Adipocyte (in vitro differentiated cells): ENCODE measurements at regions not wholly inside any gene's neighbourhood (a gene's known extent, or its start where the extent isn't known, plus 50 kb on each side); places are given as distances from the start of the nearest gene placed in this dataset.
A peak's percentile ranks its signal among the peaks of the same experiment; 100 is the strongest.

Experiments used
- DNase-seq: peaks from one replicate; pipeline ENCODE4 v3.0.0-alpha.2; 2015; ENCODE audit warnings: low read depth
- H3K27me3 ChIP-seq: replicated peaks from 2 replicates; pipeline ENCODE4 v1.7.0; 2013; ENCODE audit warnings: mild to moderate bottlenecking, low read length, moderate library complexity; ENCODE audit not compliant: control insufficient read depth, insufficient read depth
- H3K36me3 ChIP-seq: 2 replicates; pipeline ENCODE4 v1.7.0; 2013; ENCODE audit warnings: low read length, mild to moderate bottlenecking, moderate library complexity; ENCODE audit not compliant: control insufficient read depth, insufficient read depth, severe bottlenecking
- H3K4me1 ChIP-seq: 2 replicates; pipeline ENCODE4 v1.7.0; 2013; ENCODE audit warnings: mild to moderate bottlenecking, low read length, moderate library complexity; ENCODE audit not compliant: control insufficient read depth, insufficient read depth
- H3K4me3 ChIP-seq: 2 replicates; pipeline ENCODE4 v1.7.0; 2013; ENCODE audit warnings: mild to moderate bottlenecking, low read length, moderate library complexity
- H3K9ac ChIP-seq: 2 replicates; pipeline ENCODE4 v1.7.0; 2013; ENCODE audit warnings: mild to moderate bottlenecking, low read length, moderate library complexity
- H3K9me3 ChIP-seq: 2 replicates; pipeline ENCODE4 v1.7.0; 2013; ENCODE audit warnings: mild to moderate bottlenecking, low read length, moderate library complexity; ENCODE audit not compliant: control insufficient read depth

DNA sequence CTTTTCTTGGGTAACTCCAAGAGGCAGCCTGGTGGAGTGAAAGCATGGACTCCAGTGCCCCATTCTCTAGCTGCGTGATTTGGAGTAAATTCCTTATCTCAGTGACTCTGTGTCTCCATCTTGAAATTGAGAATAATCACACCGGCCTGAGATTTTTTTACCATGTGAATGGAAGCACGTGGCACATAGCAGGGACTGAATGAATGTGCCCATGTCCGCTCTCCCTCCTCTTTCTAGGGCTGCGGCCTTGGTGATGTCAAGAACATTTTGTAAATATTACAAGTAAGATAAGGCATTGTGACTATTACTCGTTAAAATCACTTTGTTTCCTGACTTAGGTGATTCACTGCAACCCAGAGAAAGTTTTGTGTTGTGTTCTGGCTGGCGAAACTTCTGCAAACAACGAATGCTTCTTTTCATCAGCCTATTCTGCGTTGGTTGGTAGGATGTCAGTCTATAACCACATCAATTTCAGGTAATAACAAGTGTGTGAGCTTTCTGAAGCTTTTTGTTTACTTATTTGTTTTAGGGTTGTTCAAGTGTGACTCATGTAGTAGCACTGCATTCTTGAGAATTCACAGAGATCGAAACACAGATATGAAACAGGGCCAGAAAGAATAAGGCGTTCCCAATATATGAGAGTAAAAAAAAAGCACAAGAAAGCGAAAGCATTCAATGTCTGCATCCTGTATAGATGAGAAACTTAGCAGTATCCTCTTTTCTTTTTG lies 135.7 kb upstream of the SLC45A1 start:
- DNase-seq, result peak; percentile 37

DNA sequence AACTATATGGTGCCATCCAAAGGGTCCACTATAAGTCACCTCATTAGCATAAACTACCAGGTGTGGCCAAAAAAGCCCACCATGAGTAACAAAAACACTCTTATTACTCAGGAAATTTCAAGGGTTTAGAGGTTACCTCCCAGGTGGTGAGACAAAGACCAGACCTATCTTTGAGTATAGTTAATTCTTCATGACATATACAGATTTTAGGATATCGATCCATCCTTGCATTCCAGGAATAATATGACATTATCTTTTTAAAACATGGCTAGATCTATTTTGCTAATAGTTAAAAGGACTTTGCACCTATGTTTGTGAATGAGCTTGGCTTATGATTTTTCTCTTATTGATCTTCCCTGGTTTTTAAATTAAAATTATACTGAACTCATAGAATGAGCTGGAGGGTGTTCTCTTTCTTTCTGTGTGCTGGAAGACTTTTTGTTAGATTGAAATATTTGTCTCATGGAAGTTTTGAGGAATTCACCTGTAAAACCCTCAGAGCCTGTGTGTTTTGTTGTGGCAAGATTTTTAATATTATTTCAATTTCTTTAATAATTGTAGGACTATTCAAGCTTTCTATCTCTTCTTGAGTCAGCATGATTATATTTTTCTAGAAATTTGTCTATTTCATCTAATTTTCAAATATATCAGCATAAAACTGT lies 138.7 kb upstream of the SLC45A1 start:
- no peaks in the 10 kb centered on the region for H3K27me3 ChIP-seq
- H3K4me1 ChIP-seq, result peaks cover 6% of the 10 kb centered on the region
- H3K36me3 ChIP-seq, result no peaks in the 10 kb centered on the region
- peaks cover 16% of the 10 kb centered on the region for H3K9me3 ChIP-seq
- no peak overlapping the region for H3K9ac ChIP-seq
- peak overlapping the region; percentile 5 for H3K4me3 ChIP-seq
- DNase-seq, result no peak

More for the DNA sequence above, 135.7 kb upstream of the SLC45A1 start:
- no peaks in the 10 kb centered on the region for H3K36me3 ChIP-seq
- no peaks in the 10 kb centered on the region for H3K27me3 ChIP-seq
- H3K4me3 ChIP-seq, result no peak overlapping the region
- H3K4me1 ChIP-seq, result no peaks in the 10 kb centered on the region
- peaks cover 16% of the 10 kb centered on the region for H3K9me3 ChIP-seq
- H3K9ac ChIP-seq, result no peak overlapping the region

DNA sequence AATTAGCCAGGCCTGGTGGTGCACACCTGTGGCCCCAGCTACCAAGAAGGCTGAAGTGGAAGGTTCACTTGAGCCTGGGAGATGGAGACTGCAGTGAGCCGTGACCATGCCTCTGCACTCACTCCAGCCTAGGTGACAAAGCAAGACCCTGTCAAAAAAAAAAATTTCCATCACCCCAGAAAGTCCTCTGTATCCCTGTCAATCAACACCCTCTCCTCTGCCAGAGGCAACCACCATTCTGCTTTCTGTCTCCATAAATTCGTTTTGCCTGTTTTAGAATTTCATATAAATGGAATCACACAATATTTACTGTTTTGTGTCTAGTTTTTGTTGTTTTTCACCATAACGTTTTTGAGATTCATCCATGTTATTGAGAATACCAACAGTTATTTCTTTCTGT lies 141.6 kb upstream of the SLC45A1 start:
- no peak for DNase-seq
- H3K9me3 ChIP-seq, result peaks cover 16% of the 10 kb centered on the region
- H3K27me3 ChIP-seq, result no peaks in the 10 kb centered on the region
- H3K36me3 ChIP-seq, result no peaks in the 10 kb centered on the region
- H3K9ac ChIP-seq, result no peak overlapping the region
- no peak overlapping the region for H3K4me3 ChIP-seq
- peaks cover 8% of the 10 kb centered on the region for H3K4me1 ChIP-seq

DNA sequence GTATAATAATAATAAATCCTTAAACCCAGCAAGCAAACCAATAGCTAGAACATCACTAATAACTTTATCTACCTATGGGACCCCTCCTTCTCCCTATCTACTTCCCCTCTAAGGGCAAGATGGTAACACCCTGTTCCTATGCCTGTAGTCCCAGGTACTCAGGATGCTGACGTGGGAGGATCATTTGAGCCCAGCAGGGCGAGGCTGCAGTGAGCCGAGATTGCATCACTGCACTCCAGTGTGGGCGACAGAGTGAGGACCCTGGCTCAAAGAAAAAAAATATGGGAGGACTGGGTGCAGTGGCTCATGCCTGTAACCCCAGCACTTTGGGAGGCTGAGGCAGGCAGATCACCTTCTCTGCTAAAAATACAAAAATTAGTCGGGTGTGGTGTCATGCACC lies 143.1 kb upstream of the SLC45A1 start:
- H3K9ac ChIP-seq, result no peak overlapping the region
- no peak overlapping the region for H3K4me3 ChIP-seq
- no peaks in the 10 kb centered on the region for H3K27me3 ChIP-seq
- no peaks in the 10 kb centered on the region for H3K36me3 ChIP-seq
- H3K4me1 ChIP-seq, result peaks cover 11% of the 10 kb centered on the region
- peaks cover 15% of the 10 kb centered on the region for H3K9me3 ChIP-seq
- no peak for DNase-seq

DNA sequence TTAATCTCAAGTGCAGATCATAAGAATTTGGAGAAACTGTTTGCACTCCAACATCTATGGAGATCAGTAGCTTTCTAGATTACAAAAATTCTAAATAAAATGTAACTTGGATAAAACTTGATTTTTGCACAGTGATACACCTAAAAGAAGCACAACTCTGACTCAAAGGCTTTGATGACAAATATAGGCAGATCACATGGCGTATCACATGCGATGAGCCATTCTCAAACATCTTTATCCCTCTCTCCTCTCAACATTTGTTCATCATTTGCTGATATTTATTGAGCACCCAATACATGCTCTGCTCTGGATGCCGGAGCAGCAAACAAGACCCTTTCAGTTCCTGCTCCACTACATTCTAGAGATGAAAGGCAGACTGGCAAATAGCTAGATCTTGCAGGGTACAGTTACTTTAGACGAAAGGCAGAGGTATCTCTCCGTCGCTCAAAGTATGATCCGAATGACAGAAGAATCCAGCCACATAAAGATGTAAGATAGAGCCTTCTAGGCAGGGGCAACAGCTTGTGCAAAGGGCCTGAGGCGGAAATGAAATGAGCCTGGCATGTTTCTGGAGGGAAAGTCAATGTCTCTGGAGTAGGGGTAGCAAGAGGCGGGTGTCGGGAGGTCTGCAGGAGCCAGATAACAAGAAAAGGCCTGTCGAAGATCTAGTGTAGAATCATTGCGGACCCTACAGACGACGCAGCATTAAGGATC lies 145.8 kb upstream of the ERRFI1 start:
- Histone ChIP-seq H3K36me3 (no peaks in the 10 kb centered on the region), H3K4me3 (no peak overlapping the region), H3K27me3 (no peaks in the 10 kb centered on the region), H3K9ac (no peak overlapping the region), H3K9me3 (no peaks in the 10 kb centered on the region), H3K4me1 (peaks cover 21% of the 10 kb centered on the region)
- DNase-seq, result no peak

DNA sequence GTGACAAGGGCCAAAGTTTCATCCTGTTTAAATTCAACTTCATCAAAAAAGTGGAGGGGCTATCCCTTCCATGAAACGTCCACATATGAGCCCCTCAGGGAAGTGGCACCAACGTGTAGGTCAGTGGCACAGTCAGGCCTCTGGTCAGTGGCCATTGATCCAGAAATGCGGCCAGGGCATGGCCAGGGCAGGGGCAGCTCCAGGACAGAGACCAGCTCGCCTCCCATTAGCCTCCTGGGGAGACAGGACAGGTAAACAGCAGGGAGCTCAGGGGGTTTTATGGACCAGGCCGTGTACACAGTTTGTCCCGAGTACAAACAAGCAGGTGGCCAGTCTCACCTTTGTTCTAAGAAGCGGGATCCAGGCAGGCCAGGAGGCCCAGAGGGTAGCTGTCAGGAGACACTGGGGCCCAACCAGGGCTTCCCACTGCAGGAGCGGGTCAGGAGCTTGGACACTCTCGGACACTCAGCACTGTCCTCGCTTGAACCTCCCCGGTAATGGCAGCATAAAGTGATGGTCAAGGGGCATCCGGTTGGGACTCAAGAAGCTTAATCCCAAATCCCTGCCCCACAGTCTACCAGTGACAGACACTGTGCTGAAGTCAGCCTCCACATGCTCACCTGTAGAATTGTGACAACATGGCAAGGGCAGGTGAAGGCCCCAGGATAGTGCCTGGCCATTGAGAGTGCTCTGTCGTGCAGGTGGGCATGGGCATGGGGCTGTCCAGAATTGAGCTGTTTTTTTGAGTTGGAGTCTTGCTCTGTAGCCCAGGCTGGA lies 144.1 kb upstream of the ERRFI1 start:
- Histone ChIP-seq H3K9me3 (no peaks in the 10 kb centered on the region), H3K27me3 (no peaks in the 10 kb centered on the region), H3K36me3 (no peaks in the 10 kb centered on the region), H3K4me3 (no peak overlapping the region), H3K9ac (peak overlapping the region; percentile 23), H3K4me1 (peaks cover 31% of the 10 kb centered on the region)
- DNase-seq, result no peak

DNA sequence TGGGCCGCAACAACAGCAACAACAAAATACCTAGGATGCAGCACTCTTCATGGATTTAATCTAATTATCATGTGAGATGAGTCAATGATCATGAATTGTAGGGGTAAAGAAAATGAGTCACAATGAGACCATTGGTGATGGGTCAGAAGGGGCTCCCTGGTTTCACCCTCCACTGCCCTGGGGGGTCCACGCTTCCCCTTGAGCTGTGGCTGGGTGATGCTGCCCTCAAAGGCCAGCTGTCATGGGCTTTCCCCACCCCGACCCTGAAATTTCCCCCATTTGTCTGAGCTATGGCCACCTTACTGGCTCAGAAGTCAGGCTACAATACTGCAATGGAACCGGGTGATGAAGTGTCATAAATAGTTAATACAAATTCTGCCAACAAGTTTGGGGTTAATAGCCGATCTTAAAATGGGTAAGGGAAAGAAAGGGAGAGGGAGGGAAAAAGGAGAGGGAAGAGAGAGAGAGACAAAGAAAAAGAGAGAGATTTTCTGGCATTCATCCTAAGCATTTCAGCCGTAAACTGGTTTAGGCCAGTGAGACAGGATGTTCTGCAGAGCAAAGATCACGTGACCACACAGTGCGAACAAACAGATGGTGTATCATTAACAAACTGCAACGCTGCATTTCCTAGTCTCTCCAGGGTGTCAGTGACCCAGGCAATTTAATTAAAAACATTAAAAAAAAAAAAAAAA lies 143.4 kb upstream of the ERRFI1 start:
- no peaks in the 10 kb centered on the region for H3K36me3 ChIP-seq
- no peaks in the 10 kb centered on the region for H3K27me3 ChIP-seq
- no peak overlapping the region for H3K4me3 ChIP-seq
- H3K4me1 ChIP-seq, result peaks cover 28% of the 10 kb centered on the region
- H3K9ac ChIP-seq, result peak overlapping the region; percentile 23
- no peaks in the 10 kb centered on the region for H3K9me3 ChIP-seq
- peak; percentile 35 for DNase-seq

DNA sequence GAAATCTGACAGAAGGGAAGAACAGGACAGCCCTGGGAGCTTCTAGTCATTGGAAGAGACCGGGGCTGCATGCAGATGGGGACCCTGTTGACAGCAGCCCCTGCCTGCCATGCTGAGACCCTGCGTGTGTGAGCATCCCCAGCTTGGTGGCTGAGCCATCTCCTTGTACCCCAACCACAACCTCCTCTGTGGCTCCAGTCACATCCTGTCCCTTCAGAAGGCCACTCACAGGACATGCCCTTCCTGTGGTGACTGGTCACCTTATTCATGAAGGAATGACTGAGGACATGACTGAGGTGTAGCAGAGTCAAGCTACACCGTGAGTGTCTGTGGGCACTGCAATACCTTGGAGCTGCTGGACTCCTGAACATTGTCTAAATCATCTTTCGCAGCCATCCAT lies 141.8 kb upstream of the ERRFI1 start:
- no peak for DNase-seq
- Histone ChIP-seq H3K27me3 (no peaks in the 10 kb centered on the region), H3K9me3 (no peaks in the 10 kb centered on the region), H3K9ac (no peak overlapping the region), H3K4me1 (peaks cover 24% of the 10 kb centered on the region), H3K36me3 (no peaks in the 10 kb centered on the region), H3K4me3 (no peak overlapping the region)

DNA sequence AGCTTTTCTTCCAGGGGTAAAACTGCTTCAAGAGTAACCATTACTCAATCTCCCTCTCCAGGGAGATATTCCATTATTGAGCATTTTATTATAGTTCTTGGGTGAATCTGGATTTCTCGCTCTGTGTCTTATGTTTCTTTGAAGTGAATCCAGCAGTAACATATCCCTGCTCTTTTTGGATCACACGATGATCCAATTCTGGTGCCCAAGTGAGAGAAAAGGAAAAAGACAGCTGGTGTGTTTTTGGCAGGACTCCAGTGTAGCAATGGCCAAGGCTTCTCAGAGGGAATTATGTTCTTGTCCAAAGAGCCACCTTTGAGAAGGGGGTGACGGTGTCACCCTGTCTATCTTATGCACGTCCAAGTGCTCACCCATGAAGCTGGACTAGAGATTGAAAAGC lies 140.3 kb upstream of the ERRFI1 start:
- Histone ChIP-seq H3K36me3 (no peaks in the 10 kb centered on the region), H3K27me3 (no peaks in the 10 kb centered on the region)
- DNase-seq, result no peak

DNA sequence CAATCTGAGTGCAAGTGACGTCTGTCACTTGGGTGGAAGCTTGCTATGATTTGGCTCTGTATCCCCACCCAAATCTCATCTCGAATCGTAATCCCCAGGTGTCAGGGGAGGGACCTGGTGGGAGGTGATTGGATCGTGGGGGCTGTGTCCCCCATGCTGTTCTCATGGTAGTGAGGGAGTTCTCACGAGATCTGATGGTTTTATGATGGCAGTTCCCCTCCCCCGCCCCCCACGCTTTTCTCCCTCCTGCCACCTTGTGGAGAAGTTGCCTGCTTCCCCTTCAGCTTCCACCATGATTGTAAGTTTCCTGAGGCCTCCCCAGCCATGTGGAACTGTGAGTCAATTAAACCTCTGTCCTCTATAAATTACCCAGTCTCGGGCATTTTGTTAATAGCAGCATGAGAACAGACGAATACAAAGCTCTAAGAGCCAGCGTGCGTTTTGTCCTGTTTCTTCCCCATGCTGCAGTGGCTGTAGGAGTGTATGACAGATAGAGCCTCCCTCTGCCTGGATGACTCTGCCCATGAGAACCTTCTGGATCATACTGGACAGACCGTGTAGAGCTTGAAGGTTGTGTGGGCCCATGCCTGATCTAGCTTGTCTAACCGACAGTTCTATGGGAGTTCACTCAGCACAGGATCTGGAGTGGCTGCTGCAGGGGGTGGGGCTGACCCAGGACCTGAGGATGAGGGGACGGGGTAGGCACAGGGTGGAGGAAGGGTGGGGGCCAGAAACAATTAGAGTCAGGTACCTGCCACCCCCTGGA lies 139.7 kb upstream of the ERRFI1 start:
- Histone ChIP-seq H3K4me3 (no peak overlapping the region), H3K36me3 (no peaks in the 10 kb centered on the region), H3K9me3 (no peaks in the 10 kb centered on the region), H3K4me1 (peaks cover 24% of the 10 kb centered on the region), H3K9ac (no peak overlapping the region), H3K27me3 (no peaks in the 10 kb centered on the region)
- no peak for DNase-seq

More for the DNA sequence above, 140.3 kb upstream of the ERRFI1 start:
- H3K4me3 ChIP-seq, result no peak overlapping the region
- H3K4me1 ChIP-seq, result peaks cover 24% of the 10 kb centered on the region
- H3K9me3 ChIP-seq, result no peaks in the 10 kb centered on the region
- no peak overlapping the region for H3K9ac ChIP-seq
